ENCODE measurements at regions not wholly inside any gene's neighbourhood (a gene's known extent, or its start where the extent isn't known, plus 50 kb on each side); places are given as distances from the start of the nearest gene placed in this dataset.

GRCh38 chr1:30274976-30275621 is 448.3 kb downstream of the MATN1 start:
- no peaks in the 10 kb centered on the region for H3K27me3 ChIP-seq
- H3K4me1 ChIP-seq, result no peaks in the 10 kb centered on the region
- H3K36me3 ChIP-seq, result no peaks in the 10 kb centered on the region
- TF ChIP-seq CTCF (IDR thresholded peaks at IDR 0.05), result no peak
- H3K9me3 ChIP-seq, result no peaks in the 10 kb centered on the region
- no peak overlapping the region for H3K27ac ChIP-seq
- no peak overlapping the region for H3K4me3 ChIP-seq
- intact Hi-C loops (cut with DNase I), result no loop called here
- DNase-seq (ENCODE audit: low spot score in 2 of 2), result peak in 1 of 2 donors; percentile 30

DNA sequence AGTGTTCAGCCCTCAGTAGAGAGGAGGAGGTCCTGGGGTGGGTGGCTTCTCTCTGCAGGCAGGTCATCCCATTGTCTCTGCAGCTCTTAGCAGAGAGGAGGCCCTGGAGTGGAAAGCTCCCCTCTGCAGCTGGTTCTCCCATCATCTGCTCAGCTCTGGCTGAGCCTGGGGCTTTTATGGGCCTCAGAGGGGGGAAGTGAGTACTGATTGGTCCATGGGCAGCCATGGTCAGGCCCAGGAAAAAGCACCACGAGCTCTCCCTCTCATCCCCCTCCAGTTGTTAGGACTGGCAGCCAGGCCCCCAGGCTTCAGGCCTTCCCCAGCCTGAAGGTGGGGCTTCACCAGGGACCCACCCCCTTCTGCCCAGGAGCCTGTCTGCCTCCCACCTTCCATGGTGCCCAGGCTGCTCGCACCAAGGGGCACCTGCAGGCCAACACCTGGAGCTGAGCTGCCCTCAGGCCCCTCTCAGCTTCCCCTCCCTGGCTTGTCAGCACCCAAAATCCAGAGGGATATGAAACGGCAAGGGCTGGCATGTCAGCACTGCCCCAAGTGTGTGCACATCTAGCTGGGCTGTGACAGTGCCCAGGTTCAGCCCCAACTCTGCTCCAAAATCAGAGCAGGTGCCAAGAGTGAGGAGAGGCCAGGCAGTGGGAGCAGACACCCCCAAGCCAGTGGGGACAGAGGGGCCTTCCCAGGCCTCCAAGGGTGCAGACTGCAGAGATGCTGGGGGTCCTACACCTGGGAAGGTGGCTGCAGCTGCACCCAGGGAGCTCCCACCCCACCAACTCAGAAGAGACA is 449.0 kb downstream of the MATN1 start:
- peak in 1 of 2 donors; percentile 51 for DNase-seq (ENCODE audit: low spot score in 2 of 2)
- no peak for TF ChIP-seq CTCF (IDR thresholded peaks at IDR 0.05)
- Histone ChIP-seq H3K36me3 (no peaks in the 10 kb centered on the region), H3K27ac (no peak overlapping the region), H3K9me3 (no peaks in the 10 kb centered on the region), H3K27me3 (no peaks in the 10 kb centered on the region), H3K4me3 (no peak overlapping the region), H3K4me1 (no peaks in the 10 kb centered on the region)
- intact Hi-C loops (cut with DNase I), result no loop called here

DNA sequence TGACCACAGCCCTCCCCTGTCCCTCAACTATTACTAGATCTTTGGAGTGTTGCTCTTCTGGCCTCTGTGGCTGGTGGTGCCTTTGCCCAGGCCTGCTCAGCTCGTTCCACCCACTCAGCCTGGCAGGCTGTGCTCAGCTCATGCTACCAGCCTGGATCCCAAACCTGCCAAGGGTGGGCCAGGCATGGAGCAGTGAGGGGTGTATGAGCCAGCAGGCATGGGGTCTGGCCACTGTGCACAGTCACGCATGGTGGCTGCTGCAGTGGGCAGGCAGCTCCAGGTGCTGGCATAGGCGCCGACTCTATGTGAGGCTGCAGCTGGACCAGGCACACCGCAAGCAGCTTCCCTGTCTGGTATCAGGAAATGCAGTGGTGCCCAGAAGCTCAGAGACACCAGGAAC is 449.9 kb downstream of the MATN1 start:
- no peak overlapping the region for H3K4me3 ChIP-seq
- intact Hi-C loops (cut with DNase I), result no loop called here
- DNase-seq (ENCODE audit: low spot score in 2 of 2), result peak in 1 of 2 donors; percentile 16

DNA sequence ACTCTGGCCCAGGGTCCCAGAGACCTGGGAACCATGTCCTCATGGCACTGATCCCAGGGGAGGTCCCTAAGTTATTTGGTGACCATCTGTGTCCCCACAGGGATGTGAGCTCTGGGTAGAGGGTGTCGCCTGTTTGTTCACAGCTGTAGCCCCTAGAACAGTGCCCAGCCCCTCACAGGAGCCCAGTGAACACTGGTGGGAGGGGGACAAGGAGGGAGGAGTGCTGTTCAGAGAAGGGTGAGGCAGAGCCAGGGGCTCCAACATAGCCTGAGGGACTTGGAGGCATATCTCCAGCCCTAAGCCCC is 450.4 kb downstream of the MATN1 start:
- H3K4me1 ChIP-seq, result no peaks in the 10 kb centered on the region
- no peak for TF ChIP-seq CTCF (IDR thresholded peaks at IDR 0.05)
- no peaks in the 10 kb centered on the region for H3K9me3 ChIP-seq
- H3K27me3 ChIP-seq, result no peaks in the 10 kb centered on the region
- H3K4me3 ChIP-seq, result no peak overlapping the region
- intact Hi-C loops (cut with DNase I), result no loop called here
- H3K36me3 ChIP-seq, result no peaks in the 10 kb centered on the region
- DNase-seq (ENCODE audit: low spot score in 2 of 2), result peak in 1 of 2 donors; percentile 51
- H3K27ac ChIP-seq, result no peak overlapping the region

More for the DNA sequence above, 449.9 kb downstream of the MATN1 start:
- no peak for TF ChIP-seq CTCF (IDR thresholded peaks at IDR 0.05)
- no peaks in the 10 kb centered on the region for H3K27me3 ChIP-seq
- no peaks in the 10 kb centered on the region for H3K9me3 ChIP-seq
- no peak overlapping the region for H3K27ac ChIP-seq
- no peaks in the 10 kb centered on the region for H3K4me1 ChIP-seq
- no peaks in the 10 kb centered on the region for H3K36me3 ChIP-seq

DNA sequence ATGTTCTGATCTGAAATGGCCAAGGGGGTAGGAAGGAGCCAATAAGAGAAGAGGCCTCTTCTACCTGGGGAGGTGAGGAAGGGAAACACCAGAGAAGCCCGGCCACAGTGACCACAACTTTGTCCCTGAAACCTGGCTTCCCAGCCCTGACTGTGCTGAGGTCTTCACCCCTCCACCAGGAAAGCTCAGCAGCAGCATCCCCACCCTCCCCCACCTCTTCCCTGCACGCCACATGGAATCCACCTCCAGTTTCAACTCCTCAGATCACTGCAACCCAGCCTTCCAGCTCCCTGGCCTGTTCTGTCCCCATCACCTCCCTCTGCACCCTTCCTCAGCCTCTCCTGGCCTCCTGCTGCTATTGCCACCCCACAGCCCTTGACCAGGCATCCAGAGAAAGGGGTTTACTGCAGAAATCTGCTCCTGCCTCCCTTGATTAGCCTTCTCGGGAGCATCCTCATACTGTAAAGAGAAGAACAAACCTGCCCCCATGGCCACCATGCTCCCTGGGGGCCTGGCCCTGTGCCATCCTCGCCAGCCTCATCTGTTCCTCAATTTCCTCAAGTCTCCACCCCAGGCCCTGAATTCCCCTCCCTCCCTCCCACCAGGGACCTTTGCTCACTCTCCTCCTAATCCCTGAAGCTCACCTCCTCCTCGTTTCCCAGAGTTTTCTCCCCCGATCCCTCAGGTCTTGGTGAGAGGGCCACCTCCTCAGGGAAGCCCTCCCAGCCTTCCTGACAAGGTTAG is 450.9 kb downstream of the MATN1 start:
- no peak overlapping the region for H3K4me3 ChIP-seq
- H3K4me1 ChIP-seq, result no peaks in the 10 kb centered on the region
- no peaks in the 10 kb centered on the region for H3K9me3 ChIP-seq
- intact Hi-C loops (cut with DNase I), result no loop called here
- peak in 1 of 2 donors; percentile 47 for DNase-seq (ENCODE audit: low spot score in 2 of 2)
- no peak overlapping the region for H3K27ac ChIP-seq
- no peaks in the 10 kb centered on the region for H3K27me3 ChIP-seq
- TF ChIP-seq CTCF (IDR thresholded peaks at IDR 0.05), result no peak
- H3K36me3 ChIP-seq, result no peaks in the 10 kb centered on the region
